Stimulated activated CD4-positive, alpha-beta T cell treated with anti-CD3 and anti-CD28 coated beads, Interleukin-4, amount 100 ng/mL, for 24 hours (primary cell): ENCODE measurements at regions not wholly inside any gene's neighbourhood (a gene's known extent, or its start where the extent isn't known, plus 50 kb on each side); places are given as distances from the start of the nearest gene placed in this dataset.
A peak's percentile ranks its signal among the peaks of the same experiment; 100 is the strongest.

Source experiments
- DNase-seq: peaks from one replicate; pipeline ENCODE4 v3.0.0-alpha.2; 2020

GRCh38 chr14:71296184-71296583, 388.9 kb downstream of the PCNX1 start:
- no peak for DNase-seq

GRCh38 chr14:71300566-71301330, 393.5 kb downstream of the PCNX1 start:
- DNase-seq: no peak

- no peak for DNase-seq
Measured at GRCh38 chr14:71301611-71302010, 394.4 kb downstream of the PCNX1 start.

- DNase-seq: no peak
Measured at GRCh38 chr14:71304690-71305089, 397.4 kb downstream of the PCNX1 start.

- no peak for DNase-seq
Measured at GRCh38 chr14:71308671-71309070, 401.4 kb downstream of the PCNX1 start.

- no peak for DNase-seq
Measured at GRCh38 chr14:71309756-71310155, 402.5 kb downstream of the PCNX1 start.

GRCh38 chr14:71311061-71311460, 403.8 kb downstream of the PCNX1 start:
- DNase-seq: no peak

- no peak for DNase-seq
Measured at GRCh38 chr14:71314717-71315116, 407.5 kb downstream of the PCNX1 start.

GRCh38 chr14:71317385-71318096, 410.3 kb downstream of the PCNX1 start:
- DNase-seq: no peak

GRCh38 chr14:71318097-71318459, 410.8 kb downstream of the PCNX1 start:
- DNase-seq: no peak

- DNase-seq: no peak
Measured at GRCh38 chr14:71319666-71320065, 412.4 kb downstream of the PCNX1 start.

- peak; percentile 98 for DNase-seq
Measured at GRCh38 chr14:71320107-71320733, 413.0 kb downstream of the PCNX1 start, which contains the start of gene SIPA1L1. Gene SIPA1L1 (plus strand): TSS chr14:71320476.

- DNase-seq: peak; percentile 59
Measured at GRCh38 chr14:71320734-71321573, 413.7 kb downstream of the PCNX1 start.

- no peak for DNase-seq
Measured at GRCh38 chr14:71321574-71322315, 414.5 kb downstream of the PCNX1 start.

GRCh38 chr14:71322655-71323250, 415.5 kb downstream of the PCNX1 start:
- DNase-seq: no peak

- peak; percentile 47 for DNase-seq
Measured at GRCh38 chr14:71324767-71325272, 417.6 kb downstream of the PCNX1 start.

GRCh38 chr14:71327691-71328090, 420.4 kb downstream of the PCNX1 start:
- DNase-seq: no peak

- no peak for DNase-seq
Measured at GRCh38 chr14:71328183-71328582, 420.9 kb downstream of the PCNX1 start.

GRCh38 chr14:71328954-71329353, 421.7 kb downstream of the PCNX1 start:
- DNase-seq: no peak

GRCh38 chr14:71331403-71331802, 424.1 kb downstream of the PCNX1 start:
- DNase-seq: no peak

- no peak for DNase-seq
Measured at GRCh38 chr14:71332476-71332875, 425.2 kb downstream of the PCNX1 start.

GRCh38 chr14:71333705-71334104, 426.4 kb downstream of the PCNX1 start:
- no peak for DNase-seq
